Daoy (cell line): ENCODE measurements at regions not wholly inside any gene's neighbourhood (a gene's known extent, or its start where the extent isn't known, plus 50 kb on each side); places are given as distances from the start of the nearest gene placed in this dataset.
"Not testable (repeated sequence)": the region's sequence is repeated elsewhere in the genome, so short reads cannot be mapped to it uniquely, and the experiment has no call there.

ENCODE experiments used
- DNase-seq: peaks from one replicate; pipeline ENCODE4 v3.0.0-alpha.2; 2015; ENCODE audit warnings: low read depth

DNA sequence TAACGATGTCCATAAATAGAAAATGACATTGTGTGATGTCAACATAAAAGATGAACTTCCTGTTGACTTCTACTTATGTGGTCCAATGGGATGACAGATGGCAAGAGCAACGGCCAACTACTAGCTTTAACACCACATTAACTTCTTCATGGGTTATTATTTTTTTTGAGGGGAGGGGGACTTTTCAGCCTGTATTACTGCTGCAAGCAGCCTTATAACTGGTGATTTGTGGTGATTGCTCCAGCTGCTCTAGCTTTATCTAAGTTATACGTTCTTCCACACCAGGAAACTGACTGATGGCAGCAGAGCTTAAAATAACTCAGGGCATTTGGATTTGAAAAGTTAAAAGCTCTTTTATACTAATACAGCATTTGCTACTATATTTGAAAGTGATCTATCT lies 228.8 kb upstream of the B3GALT2 start:
- DNase-seq = no peak

DNA sequence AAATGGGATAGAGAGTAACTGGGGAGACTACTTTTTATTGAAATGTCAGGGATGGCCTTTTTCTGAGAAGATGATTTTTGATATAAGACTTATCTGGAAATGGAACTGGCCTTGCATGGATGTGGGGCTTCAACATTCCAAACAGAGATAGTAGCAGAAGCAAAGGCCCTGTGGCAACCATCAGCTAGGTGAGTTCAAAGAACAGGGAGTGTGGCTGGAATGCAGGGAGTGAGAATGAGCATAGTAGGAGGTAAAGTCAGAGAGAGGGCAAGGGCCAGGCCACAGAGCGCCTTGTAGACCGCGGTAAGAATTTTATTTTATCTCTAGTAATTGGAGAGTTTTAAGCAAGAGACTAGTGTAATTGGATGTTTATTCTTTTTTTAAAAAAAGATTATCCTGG lies 227.0 kb upstream of the B3GALT2 start:
- no peak for DNase-seq

DNA sequence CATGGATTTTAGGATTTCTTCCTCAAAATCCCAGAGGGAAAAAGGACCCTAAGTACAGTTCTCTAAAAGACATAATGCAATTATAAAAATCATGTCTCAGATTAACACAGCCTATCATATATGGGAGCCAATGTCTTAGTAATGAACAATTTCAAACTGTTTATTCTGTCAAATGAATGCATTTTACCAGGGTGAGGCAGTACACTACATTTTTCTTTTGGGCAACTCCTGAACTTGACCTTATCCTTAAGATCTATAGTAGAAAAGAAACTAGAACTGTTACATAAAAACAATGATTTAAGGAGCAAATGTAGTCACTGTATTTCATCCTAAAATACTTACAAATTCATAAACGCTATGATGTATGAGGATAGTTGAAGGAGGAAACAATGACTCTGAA lies 226.3 kb upstream of the B3GALT2 start:
- no peak for DNase-seq

DNA sequence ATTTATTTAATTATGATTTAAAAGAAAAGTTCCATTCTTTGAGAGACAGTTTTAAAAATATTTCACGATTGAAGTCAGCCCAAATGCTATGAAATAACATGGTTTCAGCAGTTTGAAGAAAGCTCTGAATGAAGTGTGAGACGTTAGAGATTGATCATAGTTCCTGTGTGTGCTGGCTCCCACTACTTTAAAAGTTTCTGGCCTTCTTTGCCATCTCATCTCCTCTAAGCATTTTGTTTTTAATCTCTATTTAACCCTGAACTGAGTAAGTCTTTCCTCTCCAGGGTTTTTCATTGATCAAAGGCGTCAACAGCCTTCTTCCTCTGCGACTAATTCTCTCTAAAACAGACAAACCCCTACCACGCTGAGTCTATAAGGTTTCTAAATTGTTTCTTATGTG lies 225.3 kb upstream of the B3GALT2 start:
- no peak for DNase-seq

DNA sequence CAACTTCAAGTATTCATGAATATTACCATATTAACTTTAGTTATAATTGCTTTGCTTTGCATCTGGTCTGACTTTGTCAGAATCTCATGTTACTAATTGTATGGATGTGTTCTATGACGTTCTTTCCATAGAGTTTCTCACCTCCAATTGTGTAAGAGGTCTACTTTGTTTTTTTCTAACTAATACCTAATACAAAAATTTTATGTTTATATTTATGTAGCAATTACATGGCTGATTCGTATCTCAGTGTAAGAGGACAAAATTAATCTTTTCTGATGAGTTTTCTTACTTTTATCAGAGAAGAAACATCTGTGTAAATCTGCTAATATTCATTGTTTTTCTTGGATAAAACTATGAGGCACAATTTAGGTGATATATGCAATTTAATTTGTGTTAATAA lies 224.8 kb upstream of the B3GALT2 start:
- no peak for DNase-seq

DNA sequence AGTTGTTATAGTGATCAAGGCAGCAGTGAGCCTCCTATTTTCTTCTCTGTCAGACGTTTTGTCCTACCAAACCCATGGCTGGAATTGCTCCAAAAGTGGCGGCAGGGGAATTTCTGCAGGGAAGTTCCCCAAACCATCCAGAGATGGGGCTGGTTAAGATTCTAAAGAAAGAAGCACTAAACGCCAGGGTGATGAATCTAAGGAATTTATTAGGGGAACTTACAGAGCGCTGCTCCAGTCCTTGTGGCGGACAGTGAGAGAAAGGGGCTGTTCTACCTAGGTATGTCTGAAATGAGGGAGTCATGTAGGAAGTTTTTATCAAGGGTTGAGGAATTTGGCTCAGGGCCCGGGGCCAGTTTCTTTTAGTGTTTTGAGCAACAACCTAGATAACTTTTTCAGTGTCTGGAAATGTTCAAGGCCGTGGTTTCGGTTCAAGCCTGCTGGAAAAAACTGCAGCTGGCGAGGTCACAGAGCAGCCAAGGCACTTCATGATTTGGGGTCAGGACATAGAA lies 222.4 kb upstream of the B3GALT2 start:
- DNase-seq = peak; percentile 70

DNA sequence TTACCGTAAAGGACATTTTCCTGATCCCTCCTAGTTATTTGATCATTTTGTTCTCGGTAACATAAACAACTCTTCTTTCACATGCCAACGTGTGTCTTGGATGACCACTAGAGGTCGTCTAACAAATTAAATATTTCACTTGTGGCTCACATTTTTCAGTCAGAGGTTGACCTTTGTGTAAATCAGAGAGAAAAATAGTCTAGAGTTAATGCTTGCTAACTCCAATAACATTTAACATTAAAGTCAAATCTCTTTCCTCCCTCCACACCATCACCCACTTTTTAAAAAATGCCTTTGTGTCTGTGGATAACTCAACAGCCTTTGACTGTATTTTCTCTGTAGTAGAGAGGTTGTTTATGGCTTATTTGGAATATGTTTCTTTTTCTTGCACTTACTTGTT lies 220.5 kb upstream of the B3GALT2 start:
- DNase-seq = peak; percentile 22

DNA sequence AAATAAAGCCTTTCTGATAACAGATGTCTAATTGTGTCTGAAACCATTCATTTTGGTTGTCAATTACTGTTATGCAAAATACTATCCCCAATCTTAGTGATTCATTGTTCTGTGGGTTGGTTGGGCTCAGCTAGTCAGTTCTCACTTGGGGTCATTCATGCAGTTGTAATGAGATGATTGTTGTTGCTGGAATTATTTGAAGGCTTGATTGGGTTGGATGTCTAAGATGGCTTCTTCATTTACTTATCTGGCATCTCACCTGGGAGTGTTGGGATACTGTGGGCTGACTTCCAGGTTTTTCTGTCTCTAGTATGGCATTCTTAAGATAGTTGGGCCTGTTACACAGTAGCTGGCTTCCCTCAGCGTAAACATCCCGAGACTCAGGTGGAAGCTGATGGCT lies 217.8 kb upstream of the B3GALT2 start:
- no peak for DNase-seq

DNA sequence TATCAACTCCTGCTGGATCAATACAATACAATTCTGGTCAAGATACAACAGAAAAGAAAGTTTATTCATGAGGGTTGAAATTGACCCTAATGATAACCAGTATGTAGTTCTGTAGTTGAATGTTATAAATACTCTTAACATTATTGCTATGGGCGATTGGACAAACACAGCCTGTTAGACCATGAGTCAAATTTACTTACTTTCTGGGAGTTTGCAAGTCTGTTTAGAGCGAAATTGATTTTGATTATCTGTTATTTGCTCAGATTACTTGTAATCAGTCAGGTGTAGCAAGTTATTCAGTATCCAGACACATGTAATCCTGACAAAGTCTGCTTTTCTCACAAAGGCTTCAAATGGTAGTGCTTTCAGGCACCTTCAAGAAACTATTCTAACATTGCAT lies 216.6 kb upstream of the B3GALT2 start:
- no peak for DNase-seq

DNA sequence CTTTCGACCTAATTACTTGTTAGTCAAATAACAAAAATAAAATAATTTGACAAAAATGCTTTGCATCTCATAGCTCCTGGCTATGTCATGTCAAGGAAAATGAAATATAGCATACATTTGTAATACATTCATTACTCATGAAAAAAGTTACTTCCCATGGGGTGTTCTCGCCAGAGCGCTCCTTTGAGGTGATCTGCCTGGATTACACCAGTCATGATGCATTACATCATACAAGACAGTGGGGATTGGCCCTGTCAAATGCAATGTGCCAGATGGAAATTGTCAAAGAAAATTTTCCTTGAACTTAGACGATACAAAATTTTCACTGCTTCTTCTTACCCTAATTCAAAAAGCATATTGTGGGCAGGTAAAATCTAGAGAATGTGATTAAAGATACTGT lies 215.6 kb upstream of the B3GALT2 start:
- DNase-seq = no peak

DNA sequence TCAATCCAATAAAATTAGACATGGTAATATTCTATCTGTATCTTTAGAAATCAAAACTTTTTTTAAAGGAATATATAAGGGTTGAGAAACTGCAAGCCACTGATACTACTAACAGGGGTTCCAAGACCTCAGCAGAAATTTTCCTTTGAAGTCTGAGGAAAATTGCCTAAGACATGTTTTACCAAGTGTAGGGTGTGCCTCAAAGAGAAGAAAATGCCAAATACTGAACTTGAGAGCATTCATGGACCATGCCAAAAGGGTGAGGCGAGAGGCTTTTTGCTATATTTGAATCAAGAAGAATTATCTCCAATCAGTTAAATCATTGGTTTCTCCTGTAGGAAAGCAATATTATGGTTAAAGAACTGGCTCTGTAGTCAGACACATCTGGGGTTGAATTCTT lies 207.9 kb upstream of the B3GALT2 start:
- no peak for DNase-seq

DNA sequence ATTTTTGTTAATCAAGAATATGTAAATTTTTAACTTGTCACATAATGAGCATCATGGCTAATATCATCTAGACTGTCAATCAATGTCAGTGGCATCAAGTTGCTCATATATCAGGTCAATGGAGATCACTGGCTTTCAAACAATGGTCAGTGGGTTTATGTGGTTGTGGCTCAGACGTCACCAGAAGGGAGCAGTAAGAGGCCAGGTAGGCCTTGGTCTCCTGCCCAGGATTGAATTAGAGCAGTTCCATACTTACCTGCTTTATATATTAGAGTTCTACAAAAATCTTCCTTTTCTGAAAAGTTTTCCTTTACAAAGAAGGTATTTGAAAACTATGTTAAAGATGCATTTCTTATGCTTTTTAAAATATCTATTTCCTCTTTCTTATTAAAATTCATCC lies 206.3 kb upstream of the B3GALT2 start:
- DNase-seq = no peak

DNA sequence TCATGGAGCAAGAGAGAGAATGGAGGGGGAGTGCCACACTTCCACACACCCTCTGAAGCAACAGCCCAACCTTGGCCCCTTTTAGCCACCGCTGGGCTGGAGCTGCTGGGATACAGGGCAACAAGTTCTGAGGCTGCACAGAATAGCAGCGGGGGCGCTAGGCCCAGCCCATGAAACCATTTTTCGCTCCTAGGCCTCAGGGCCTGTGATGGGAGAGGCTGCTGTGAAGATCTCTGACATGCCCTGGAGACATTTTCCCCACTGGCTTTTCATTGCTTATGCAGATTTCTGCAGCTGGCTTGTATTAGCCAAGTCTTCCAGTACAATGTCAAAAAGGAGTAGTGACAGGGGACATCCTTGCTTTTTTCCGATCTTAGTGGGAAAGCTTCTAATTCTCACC lies 202.3 kb upstream of the B3GALT2 start:
- no peak for DNase-seq

DNA sequence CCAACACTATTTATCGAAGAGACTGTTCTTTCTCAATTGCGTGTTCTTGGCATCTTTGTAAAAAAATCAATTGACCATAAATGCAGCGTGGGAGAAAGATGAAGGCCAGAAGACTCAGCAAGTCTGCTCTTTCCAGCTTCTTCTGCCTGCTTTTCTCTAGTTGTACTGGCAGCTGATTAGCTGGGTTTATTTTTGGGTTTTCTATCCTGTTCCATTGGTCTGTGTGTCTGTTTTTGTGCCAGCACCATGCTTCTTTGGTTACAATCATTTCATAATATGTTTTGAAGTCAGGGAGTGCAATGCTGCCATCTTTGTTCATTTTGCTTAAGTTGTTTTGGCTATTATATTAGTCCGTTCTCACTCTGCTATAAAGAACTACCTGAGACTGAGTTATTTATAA lies 201.8 kb upstream of the B3GALT2 start:
- no peak for DNase-seq

DNA sequence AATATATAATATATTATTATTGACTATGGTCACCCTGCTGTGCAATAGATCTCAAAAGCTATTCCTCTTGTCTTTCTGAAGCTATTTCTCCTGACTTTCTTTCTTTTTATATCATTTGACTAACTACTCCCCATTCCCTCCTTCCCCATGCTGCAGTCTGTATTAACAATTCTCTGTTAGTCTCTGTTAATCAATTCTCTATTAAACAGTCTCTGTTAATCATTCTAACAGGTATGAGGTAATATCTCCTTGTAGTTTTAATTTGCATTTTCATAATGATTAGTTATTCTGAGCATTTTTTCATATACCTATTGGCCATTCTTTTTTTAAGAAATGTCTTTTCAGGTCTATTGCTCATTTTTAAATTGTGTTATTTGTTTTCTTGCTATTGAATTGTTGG lies 201.0 kb upstream of the B3GALT2 start:
- no peak for DNase-seq

DNA sequence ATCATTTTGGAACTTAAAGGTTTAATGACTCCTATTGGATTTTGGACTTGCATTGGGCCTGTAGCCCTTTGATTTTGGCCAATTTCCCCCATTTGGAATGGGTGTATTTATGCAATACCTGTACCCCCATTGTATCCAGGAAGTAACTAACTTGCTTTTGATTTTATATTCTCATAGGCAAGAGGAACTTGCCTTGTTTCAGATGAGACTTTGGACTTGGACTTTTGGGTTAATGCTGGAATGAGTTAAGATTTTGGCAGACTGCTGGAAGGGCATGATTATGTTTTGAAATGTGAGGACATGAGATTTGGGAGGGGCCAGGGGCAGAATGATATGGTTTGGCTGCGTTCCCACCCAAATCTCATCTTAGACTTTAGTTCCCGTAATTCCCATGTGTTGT lies 192.0 kb upstream of the B3GALT2 start:
- not testable (repeated sequence) for DNase-seq

DNA sequence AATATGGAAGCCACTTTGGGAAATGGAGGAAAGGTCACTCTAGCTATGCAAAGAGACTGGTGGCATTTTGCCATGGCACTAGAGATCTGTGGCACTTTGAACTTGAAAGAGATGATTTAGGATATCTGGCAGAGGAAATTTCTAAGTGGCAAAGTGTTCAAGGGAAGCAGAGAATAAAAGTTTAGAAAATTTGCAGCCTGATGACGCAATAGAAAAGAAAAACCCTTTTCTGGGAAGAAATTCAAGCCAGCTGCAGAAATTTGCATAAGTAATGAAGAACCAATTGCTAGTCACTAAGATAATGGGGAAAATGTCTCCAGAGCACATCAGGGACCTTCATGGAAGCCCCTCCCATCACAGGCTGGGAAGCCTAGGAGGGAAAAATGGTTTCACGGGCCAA lies 191.1 kb upstream of the B3GALT2 start:
- DNase-seq = no peak

DNA sequence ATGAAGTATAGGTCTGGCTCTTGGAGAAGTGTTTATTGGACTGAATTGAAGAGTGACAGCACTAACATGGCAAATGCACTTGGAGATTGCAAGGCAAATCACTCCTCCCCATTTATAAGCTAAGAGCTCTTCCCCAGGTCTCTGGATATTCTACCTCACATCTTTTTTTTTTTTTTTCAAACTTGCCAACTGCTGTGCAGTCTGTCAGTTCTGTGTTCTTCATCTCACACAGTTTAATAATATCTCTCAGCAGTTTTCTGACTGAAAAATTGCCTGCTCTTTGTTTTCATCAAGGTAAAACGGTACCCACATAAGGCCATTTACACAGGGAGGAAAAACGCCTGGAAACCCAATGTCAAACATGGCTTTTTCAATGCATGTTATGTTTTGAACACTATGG lies 186.1 kb upstream of the B3GALT2 start:
- DNase-seq = no peak

DNA sequence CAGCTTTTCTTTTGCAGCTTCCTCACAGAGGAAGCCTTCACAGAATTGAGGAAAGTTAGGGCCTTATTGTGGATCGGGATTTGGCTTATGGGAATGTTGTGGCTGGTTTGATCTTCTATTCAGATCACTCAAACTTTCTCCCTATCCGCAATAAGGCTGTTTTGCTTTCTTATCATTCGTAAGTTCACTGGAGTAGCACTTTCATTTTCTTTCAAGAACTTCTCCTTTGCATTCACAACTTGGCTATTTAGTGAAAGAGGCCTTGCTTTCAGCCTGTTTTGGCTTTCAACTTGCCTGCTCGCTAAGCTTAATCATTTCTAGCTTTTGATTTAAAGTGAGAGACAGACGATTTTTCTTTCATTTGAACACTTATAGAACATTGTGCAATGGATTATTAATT lies 181.9 kb upstream of the B3GALT2 start:
- no peak for DNase-seq

DNA sequence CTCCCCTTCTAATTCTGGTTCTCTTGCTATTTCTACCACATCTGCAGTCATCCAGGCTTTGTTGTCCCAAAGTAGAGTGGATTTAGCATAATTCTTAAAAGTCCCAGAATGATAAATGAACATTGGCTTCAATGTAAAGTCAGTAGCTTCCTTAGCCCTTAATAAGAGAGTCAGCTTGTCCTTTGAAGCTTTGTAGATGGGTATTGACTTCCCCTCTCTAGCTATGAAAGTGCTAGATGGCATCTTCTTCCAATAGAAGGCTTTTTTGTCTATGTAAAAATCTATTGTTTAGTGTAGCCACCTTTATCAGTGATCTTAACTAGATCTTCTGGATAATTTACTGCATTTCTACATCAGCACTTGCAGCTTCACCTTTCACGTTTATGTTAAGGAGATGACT lies 181.4 kb upstream of the B3GALT2 start:
- DNase-seq = no peak

DNA sequence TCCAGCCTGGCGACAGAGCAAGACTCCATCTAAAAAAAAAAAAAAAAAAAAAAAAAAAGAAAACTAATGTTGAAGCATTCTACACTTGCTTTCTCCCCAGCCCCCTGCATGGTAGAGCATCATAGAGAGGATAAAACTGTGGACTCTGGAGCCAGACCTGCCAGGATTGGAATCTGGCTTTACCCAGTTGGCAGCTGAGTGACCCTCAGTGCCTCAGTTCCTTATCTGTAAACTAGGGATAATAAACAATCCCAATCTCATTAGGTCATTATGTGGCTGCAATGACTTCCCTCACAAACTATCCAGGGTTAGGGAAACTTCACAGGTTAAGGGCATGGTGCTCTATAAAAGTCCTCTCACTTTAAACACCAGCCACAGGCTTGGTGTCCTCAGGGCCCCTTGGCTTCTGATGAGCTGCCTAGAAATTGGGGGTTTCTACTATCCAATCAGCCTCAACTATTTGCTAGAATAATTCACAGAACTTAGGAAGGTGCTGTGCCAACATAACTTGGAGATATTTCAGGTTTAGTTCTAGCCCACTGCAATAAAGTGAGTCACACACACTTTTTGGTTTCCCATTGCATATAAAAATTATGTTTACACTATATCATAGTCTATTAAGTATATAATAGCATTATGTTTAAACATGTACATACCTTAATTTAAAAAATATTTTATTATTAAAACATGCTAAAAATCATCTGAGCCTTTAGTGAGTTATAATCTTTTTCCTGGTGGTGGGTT lies 180.5 kb upstream of the B3GALT2 start:
- no peak for DNase-seq

DNA sequence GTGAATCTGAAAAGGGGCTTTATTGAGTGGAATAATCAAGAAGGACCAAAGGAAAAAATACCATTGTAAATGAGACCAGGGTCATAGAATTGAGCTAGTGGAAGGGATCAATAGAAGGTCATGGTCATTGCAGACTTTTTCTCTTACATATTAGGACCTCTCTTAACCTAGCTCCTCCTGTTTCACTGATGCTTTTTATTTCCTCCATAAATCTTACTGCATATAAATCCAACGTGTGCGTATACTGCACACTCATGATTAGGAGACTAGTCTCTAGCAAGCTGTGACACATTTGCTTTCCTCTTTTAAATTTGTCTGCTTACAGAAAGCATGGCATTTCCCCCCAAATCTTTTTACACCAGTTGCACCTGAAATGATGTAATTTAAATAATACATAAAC lies 179.6 kb upstream of the B3GALT2 start:
- no peak for DNase-seq

DNA sequence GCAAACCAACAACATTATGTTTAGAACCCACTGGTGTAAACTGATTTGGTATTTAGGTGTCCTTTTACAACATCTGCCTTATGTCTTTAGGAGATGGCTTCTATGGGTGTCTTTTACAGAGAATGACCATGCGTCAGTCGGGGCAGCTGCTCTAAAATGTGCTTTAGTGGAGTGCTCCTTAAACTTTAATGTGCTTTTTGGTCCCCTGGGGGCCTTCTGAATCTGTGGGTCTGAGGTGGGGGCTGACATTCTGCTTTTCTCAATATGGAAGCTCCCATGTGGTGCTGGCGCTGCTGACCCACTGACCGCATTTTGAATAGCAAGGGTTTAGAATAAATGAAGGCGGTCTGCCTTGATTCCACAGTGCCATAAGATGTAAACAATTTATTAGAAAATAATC lies 173.2 kb upstream of the B3GALT2 start:
- DNase-seq = no peak

DNA sequence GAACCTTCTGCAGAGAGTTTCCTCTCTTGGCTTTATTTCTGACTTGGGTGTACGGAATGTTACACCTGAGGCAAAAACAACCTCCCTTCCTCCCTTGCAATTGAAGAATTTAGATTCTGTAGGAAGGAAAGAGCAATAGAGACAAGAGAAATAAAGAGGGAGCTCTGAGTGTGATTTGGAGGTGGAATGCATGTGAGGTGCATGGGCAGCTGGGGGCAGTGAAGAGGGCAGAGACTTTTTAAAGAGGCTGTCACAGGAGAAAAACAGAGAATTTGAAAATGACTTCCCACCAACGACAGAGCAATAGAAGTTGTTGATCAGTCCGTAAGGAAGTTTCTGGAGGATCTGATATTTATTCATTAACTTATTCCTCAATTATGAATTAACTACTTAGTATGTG lies 172.0 kb upstream of the B3GALT2 start:
- no peak for DNase-seq
